CD4-positive, alpha-beta T cell treated with Interferon gamma for 1 hour (primary cell): ENCODE measurements at regions not wholly inside any gene's neighbourhood (a gene's known extent, or its start where the extent isn't known, plus 50 kb on each side); places are given as distances from the start of the nearest gene placed in this dataset.

ENCODE experiments used
- DNase-seq: peaks from one replicate; pipeline ENCODE4 v3.0.0-alpha.2; 2020

- no peak for DNase-seq
These were observed 523.6 kb upstream of the MCTP2 start for GRCh38 chr15:93707751-93708150.

GRCh38 chr15:93706495-93707292, 524.7 kb upstream of the MCTP2 start:
- DNase-seq = no peak

DNA sequence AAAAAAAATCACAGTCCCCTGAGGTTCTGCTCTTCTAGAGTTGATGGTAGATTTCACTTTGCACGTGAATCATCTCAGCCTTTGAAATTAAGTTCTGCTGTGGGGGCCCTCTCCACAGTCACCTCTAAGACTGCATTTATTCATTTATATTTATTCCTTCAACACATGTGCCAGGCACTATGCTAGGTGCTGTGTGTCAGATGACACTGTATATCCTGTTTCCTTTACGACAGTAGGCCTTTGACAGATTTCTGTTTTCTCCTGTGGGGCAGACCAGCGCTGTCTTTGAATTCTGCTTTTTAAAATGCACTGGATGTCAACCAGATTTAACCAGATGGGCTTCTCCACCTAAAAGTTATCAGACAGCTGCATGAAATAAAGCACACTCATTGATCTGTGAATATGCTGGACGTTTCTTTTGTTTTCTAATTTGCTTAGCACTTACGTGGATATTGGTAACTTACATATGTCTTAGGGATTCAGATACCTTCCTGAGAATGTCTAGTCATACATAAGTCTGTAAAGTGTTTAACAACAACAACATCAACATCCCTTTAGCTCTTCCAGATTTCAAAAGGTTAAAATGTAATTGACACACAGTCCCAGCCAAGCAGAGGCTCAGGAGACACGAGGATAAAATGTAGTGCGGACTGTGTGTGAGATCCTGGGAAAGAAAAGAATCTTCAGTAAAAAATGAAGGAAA, 525.5 kb upstream of the MCTP2 start:
- no peak for DNase-seq

- DNase-seq = no peak
These were observed 528.1 kb upstream of the MCTP2 start for GRCh38 chr15:93703092-93703739.

DNA sequence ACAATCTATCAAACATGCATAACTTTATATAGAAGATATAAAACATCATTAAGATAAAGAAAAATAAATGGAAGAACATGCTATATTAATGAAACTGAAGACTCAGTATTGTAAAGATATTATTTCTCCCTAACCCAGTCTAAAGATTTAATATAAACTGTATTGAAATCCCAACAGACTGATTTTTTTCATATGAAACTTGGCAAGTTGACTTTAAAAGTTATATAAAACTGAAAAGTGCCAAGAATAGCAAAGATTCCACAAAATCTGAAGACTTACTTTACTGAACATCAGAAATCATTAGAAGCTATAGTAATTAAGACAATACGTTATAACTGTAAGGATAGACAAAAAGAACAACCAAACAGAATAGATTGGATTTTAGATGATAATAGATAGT, 531.3 kb upstream of the MCTP2 start:
- DNase-seq = no peak

- DNase-seq = no peak
These were observed 537.3 kb upstream of the MCTP2 start for GRCh38 chr15:93694033-93694432.

GRCh38 chr15:93683651-93684050, 547.7 kb upstream of the MCTP2 start:
- no peak for DNase-seq

DNA sequence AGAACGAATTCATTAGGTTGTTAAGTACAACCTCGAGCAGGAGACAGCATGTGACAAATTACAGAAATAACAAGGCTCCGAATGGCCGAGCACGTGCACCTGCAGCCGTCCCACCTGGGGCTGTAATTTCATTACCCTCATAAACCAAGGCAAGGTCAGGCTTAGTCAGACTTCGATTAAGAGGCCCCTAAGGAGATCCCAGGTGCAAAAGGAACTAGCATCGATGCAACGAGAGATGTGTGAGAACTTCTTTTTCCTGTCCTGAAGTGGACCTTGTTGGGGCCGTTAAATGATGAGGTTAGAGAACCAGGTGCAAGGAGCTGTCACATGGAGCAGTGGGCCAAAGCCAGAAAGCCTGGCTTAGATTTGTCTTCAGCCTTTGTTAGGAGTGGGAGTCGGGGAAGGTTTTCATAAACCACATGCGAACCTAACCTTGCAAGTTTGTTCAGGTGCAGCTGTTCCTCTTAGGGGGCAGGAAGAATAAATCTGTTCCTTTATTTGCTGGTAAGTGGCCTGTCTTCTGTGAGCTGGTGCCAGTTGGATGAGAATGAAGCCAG, 559.9 kb upstream of the MCTP2 start:
- DNase-seq = no peak

- no peak for DNase-seq
These were observed 560.4 kb upstream of the MCTP2 start for GRCh38 chr15:93670931-93671330.

DNA sequence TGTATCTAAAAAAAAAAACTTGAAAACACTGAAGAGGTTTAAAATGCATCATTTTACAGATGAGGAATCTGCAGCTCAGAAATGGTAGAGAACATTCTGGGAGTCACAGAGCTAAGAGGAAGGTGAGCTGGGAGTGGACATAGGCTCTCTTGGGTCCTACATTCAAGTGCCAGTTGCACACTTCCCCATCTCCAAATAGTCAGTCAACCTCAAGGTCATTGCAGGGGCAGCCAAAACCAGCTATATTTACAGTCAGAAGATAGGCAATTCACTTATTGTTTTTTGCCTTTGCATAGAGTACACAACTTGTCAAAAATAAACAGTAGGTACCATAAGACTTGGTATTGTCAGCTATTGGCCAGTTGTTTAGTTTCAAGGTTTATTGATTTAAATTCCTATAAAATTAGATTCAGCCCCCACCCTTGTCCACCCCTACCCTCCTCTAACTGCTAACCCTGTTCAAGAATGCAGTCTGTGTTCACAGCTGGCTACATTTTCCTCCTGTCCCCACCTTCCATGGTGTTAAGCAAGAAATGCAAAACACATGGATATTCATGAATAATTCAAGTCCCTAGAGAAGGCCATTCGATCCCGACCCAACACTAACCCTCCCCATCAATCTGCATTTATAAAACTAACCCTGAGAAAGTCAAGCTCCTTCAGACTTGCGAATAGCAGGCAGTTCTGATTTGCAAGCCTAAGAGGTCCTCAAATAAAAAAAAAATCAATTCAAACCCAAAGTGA, 567.0 kb upstream of the MCTP2 start:
- no peak for DNase-seq

DNA sequence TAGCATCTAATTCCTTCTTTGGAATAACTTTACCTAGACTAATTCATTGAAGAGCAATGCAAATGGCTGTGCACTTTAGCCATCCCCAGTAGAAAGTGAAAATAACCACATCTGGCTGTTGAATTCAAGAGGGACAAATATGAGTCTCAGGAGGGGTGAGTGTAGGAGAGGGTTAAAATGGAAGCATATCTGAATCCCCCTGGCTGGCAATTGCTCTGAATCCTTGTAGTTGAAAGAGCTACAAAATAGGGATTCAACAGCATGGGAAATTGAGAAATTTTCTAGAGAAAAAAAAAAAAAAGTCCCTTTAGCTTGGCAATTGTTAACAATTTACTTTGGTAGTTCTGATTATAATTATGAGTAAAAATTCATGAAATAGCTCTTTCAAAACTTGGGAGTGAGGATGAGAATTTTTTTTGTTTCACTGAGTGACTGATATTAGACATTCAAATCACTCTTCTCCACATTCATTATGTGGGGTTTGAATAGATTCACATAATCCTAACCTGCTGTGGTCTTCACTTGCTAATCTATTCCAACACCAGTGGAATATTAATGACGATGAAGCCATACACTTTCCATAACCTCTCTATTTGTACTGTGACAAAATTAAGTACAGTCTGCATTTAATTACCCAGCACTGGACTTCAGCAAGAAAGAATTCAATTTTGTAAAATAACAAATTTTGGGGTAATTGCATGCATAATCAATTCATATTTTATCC, 569.0 kb upstream of the MCTP2 start:
- DNase-seq = no peak

GRCh38 chr15:93658026-93658816, 569.2 kb upstream of the RGMA start:
- no peak for DNase-seq

DNA sequence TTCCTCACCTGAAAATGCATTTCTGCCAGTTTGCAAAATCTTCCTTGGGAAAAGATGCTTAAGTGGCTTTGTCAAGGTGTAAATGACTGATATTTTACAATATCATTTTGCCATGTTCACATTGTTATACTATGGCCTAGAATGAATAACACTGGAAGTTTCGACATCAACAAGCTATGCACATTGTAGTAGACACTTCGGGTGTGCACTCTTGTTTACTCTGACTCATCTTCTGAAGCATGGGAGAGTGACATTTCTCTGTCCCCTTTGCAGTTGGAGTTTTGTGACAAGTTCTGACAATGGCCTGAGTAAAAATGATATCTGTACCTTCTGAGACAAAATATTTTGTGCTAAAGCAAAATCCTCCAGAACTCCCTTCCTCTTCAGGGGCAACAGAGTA, 567.0 kb upstream of the RGMA start:
- DNase-seq = no peak

GRCh38 chr15:93649691-93650235, 560.8 kb upstream of the RGMA start:
- DNase-seq = no peak

DNA sequence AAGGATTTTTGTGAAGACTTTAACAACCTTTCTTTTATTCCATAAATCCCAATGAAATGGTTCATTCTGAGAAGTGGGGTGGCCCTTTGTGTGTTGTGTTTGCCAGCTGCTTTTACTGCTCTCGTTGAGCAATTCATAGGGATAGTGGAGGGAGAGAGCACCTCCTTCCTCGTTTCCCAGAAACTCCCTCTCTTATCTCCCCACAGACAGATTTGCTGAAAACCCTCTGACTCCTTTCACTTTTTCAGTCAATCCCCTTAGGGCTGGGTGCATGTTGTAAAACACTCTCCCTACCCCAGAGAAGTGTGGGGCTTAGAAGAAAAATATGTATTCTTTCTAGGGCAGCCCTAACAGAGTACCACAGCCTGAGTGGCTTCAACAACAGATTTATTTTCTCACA, 557.2 kb upstream of the RGMA start:
- no peak for DNase-seq

DNA sequence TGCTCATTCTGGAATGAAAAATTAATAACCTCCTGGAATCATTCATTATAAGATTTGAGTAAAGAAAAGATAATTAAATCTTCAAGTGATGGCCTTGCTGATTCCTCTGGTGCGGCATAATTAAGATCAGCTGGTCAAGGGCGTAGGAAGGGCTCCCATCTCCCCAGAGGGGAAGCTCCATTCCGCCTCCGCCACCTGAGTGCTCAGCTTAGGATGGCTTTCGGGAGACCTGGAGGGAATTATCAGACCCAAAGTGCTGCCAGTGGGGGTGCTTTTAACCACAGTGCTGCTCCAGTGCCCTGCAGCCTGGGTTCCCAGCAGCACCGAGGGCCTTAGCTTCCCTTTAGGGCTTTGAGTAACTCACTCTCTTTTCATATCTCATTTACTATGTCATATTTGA, 556.6 kb upstream of the RGMA start:
- no peak for DNase-seq

GRCh38 chr15:93644595-93644994, 555.6 kb upstream of the RGMA start:
- no peak for DNase-seq

DNA sequence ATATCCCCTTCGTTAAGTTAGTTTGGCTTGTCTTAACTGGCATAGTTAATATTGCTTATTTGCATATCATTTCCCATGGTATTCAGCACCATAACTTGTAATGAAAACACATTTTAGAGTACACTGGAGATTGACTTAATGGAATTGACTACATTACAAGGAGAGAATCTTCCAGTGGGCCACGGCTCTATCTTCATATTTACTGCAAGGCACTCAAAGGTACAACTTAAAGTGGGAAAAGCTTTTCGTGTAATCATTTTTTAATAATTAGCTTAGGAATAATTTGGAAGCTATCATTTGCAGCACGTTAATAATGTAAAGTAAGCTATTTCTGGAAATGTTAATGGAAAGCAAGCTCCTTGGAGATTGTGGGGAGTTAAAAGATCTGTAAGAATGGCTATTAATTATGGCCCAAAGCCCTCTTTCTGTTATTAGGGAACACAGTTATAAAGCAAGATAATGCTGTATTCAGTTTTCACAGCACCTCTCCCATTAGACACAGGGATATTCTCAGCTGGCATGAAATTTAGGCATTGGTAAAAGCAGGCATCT, 551.5 kb upstream of the RGMA start:
- DNase-seq = no peak

DNA sequence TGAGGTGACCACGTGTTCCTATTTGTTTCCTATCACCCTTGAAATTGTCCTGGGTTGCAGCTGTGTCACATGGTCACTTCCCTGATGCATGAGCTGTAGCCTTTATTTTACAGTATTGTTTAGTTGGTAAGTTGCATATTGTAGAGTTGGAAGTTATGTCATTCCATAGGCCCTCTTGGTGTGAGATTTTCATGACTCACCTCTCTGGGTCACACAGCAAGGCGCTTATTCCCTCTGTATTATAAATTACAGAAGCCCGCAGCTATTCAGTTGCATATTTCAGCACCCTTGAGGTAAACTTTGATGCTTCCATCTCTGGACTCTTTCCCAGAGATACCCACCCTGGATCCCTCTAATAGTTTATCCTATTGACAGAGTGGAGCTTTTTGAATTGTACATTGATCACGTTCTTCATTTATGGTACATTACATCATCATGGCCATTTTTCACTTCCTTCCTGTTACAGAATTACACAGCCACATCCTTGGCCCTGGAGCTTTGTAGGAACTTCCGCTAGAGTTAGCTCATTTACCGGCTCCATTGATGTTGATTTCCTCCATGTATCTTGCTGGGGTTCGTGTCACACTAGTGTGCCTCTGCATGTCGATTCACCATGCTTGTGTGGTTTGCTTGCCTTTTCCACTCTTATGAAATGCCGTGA, 543.1 kb upstream of the RGMA start:
- no peak for DNase-seq

GRCh38 chr15:93619597-93619996, 530.6 kb upstream of the RGMA start:
- no peak for DNase-seq
